ENCODE measurements at regions not wholly inside any gene's neighbourhood (a gene's known extent, or its start where the extent isn't known, plus 50 kb on each side); places are given as distances from the start of the nearest gene placed in this dataset.

- Mint-ChIP-seq H3K4me3 (no peak overlapping the region), H3K9me3 (peaks cover 0 to 28% (median 12%) of the 10 kb centered on the region in 11 donors), H3K4me1 (no peaks in the 10 kb centered on the region), H3K27me3 (no peaks in the 10 kb centered on the region), H3K27ac (no peak overlapping the region), H3K36me3 (no peaks in the 10 kb centered on the region)
- ChIA-PET POLR2A (no interaction called here), CTCF (no interaction called here)
- H3K4me3 ChIP-seq (ENCODE audit: low read length), result no peak overlapping the region
- intact Hi-C loops (cut with micrococcal nuclease), result no loop called here
- H3K27ac ChIP-seq (ENCODE audit: low read depth, low read length), result no peak overlapping the region
- DNase-seq, result no peak
- no peak for ATAC-seq
- no peaks in the 10 kb centered on the region for H3K36me3 ChIP-seq (ENCODE audit: control insufficient read depth in 2 of 3, insufficient read depth in 3 of 3, low read length in 3 of 3)
- H3K4me1 ChIP-seq (ENCODE audit: control insufficient read depth in 2 of 2, insufficient read depth in 2 of 2, low read length in 2 of 2), result no peaks in the 10 kb centered on the region
- no peaks in the 10 kb centered on the region for H3K9me3 ChIP-seq (ENCODE audit: control insufficient read depth in 2 of 3, low read length in 3 of 3)
- no peaks in the 10 kb centered on the region for H3K27me3 ChIP-seq (ENCODE audit: control insufficient read depth in 2 of 2, insufficient read depth in 2 of 2, low read length in 2 of 2)
Measured at GRCh38 chr6:165090242-165090641, 219.2 kb downstream of the C6orf118 start.

- H3K27me3 ChIP-seq (ENCODE audit: control insufficient read depth in 2 of 2, insufficient read depth in 2 of 2, low read length in 2 of 2), result no peaks in the 10 kb centered on the region
- no peaks in the 10 kb centered on the region for H3K4me1 ChIP-seq (ENCODE audit: control insufficient read depth in 2 of 2, insufficient read depth in 2 of 2, low read length in 2 of 2)
- no peaks in the 10 kb centered on the region for H3K4me1 Mint-ChIP-seq
- no peak overlapping the region for H3K4me3 ChIP-seq (ENCODE audit: low read length)
- ChIA-PET POLR2A (no interaction called here), CTCF (no interaction called here)
- no peaks in the 10 kb centered on the region for H3K9me3 ChIP-seq (ENCODE audit: control insufficient read depth in 2 of 3, low read length in 3 of 3)
- H3K4me3 Mint-ChIP-seq, result no peak overlapping the region
- H3K27ac ChIP-seq (ENCODE audit: low read depth, low read length), result no peak overlapping the region
- no peak for ATAC-seq
- peaks cover 0 to 21% (median 9%) of the 10 kb centered on the region in 11 donors for H3K9me3 Mint-ChIP-seq
- no peaks in the 10 kb centered on the region for H3K36me3 ChIP-seq (ENCODE audit: control insufficient read depth in 2 of 3, insufficient read depth in 3 of 3, low read length in 3 of 3)
- intact Hi-C loops (cut with micrococcal nuclease), result no loop called here
- DNase-seq, result no peak
- H3K36me3 Mint-ChIP-seq, result no peaks in the 10 kb centered on the region
- H3K27me3 Mint-ChIP-seq, result no peaks in the 10 kb centered on the region
- H3K27ac Mint-ChIP-seq, result no peak overlapping the region
Measured at GRCh38 chr6:165086814-165087213, 222.6 kb downstream of the C6orf118 start.

DNA sequence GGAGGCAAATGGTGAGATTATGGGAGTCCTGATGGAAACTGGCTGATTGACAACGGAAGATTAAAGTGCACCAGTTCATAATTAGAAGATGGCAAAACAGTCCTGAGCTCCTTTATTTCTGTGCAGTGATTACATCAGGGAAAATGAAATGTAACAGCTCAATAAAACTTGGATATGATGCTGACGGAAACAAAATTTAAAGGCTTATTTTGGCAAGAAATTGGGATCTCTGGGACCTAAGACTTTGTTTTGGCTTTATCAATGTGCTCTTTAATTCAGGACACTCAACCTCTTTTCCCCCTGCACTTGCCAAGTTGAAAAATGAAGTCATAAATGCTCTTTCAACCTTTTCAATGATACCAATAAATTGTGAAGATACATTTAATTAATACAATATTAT lies 226.8 kb downstream of the C6orf118 start:
- ChIA-PET POLR2A (no interaction called here), CTCF (no interaction called here)
- DNase-seq (no peak), ATAC-seq (no peak)
- H3K4me3 ChIP-seq (ENCODE audit: low read length), result no peak overlapping the region
- peaks cover 0 to 10% (median 4%) of the 10 kb centered on the region in 11 donors for H3K9me3 Mint-ChIP-seq
- no peak overlapping the region for H3K27ac Mint-ChIP-seq
- intact Hi-C loops (cut with micrococcal nuclease), result no loop called here
- no peaks in the 10 kb centered on the region for H3K4me1 Mint-ChIP-seq
- H3K27me3 ChIP-seq (ENCODE audit: control insufficient read depth in 2 of 2, insufficient read depth in 2 of 2, low read length in 2 of 2), result no peaks in the 10 kb centered on the region
- no peaks in the 10 kb centered on the region for H3K9me3 ChIP-seq (ENCODE audit: control insufficient read depth in 2 of 3, low read length in 3 of 3)
- no peaks in the 10 kb centered on the region for H3K27me3 Mint-ChIP-seq
- H3K4me3 Mint-ChIP-seq, result no peak overlapping the region
- no peaks in the 10 kb centered on the region for H3K4me1 ChIP-seq (ENCODE audit: control insufficient read depth in 2 of 2, insufficient read depth in 2 of 2, low read length in 2 of 2)
- no peak overlapping the region for H3K27ac ChIP-seq (ENCODE audit: low read depth, low read length)
- H3K36me3 ChIP-seq (ENCODE audit: control insufficient read depth in 2 of 3, insufficient read depth in 3 of 3, low read length in 3 of 3), result no peaks in the 10 kb centered on the region
- no peaks in the 10 kb centered on the region for H3K36me3 Mint-ChIP-seq

DNA sequence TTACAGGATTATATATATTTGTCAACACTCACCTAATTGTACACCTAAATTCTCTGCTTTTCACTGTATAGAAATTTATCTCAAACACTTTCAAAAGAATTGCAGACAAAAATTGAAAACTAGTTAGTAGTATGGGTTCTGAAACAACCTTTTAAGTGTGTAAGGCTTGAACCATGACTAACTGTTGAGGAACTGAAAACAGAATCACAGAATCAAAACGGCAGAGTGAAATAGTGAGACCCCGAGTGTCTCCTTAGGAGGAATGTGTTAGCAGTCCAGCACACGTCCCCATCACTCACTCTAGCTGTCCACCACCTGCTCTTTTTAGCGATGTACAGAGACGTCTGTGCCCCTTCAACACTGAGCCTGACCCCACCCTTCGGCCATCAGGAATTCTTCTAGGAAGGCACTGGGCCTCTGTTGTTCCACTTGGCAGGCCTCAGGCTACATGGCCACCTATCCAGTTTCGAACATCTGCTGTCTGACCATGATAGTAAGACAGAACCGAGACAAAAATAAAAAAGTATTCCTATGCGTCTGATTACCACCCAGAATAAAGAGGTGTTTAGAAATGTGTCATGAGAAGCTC lies 227.4 kb downstream of the C6orf118 start:
- H3K9me3 ChIP-seq (ENCODE audit: control insufficient read depth in 2 of 3, low read length in 3 of 3), result no peaks in the 10 kb centered on the region
- ChIA-PET POLR2A (no interaction called here), CTCF (no interaction called here)
- no peaks in the 10 kb centered on the region for H3K27me3 ChIP-seq (ENCODE audit: control insufficient read depth in 2 of 2, insufficient read depth in 2 of 2, low read length in 2 of 2)
- H3K9me3 Mint-ChIP-seq, result peaks cover 0 to 10% (median 3%) of the 10 kb centered on the region in 11 donors
- H3K4me1 ChIP-seq (ENCODE audit: control insufficient read depth in 2 of 2, insufficient read depth in 2 of 2, low read length in 2 of 2), result no peaks in the 10 kb centered on the region
- no peak overlapping the region for H3K4me3 Mint-ChIP-seq
- no peaks in the 10 kb centered on the region for H3K36me3 ChIP-seq (ENCODE audit: control insufficient read depth in 2 of 3, insufficient read depth in 3 of 3, low read length in 3 of 3)
- intact Hi-C loops (cut with micrococcal nuclease), result no loop called here
- H3K27me3 Mint-ChIP-seq, result no peaks in the 10 kb centered on the region
- ATAC-seq (no peak), DNase-seq (no peak)
- H3K4me1 Mint-ChIP-seq, result no peaks in the 10 kb centered on the region
- H3K27ac Mint-ChIP-seq, result no peak overlapping the region
- no peak overlapping the region for H3K27ac ChIP-seq (ENCODE audit: low read depth, low read length)
- no peak overlapping the region for H3K4me3 ChIP-seq (ENCODE audit: low read length)
- no peaks in the 10 kb centered on the region for H3K36me3 Mint-ChIP-seq

DNA sequence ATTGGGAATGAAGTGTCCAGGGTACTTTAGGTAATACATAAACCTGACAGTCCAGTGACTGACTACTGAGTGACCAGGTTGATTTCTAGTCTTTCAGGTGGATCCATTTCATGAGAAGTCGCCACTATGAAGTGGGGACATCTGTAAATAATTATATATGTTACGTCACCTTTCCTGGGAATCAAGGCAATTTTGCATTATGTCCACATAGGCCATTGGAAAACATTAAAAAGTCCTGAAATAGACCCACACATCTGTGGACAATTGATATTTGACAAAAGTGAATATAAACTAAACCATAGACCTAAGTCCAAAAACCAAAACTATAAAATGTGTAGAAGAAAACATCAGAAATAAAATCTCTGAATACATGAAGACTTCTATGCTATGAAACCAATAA lies 231.5 kb downstream of the C6orf118 start:
- no peak for DNase-seq
- Mint-ChIP-seq H3K9me3 (peaks cover 0 to 4% (median 2%) of the 10 kb centered on the region in 11 donors), H3K4me3 (no peak overlapping the region), H3K4me1 (no peaks in the 10 kb centered on the region), H3K27me3 (no peaks in the 10 kb centered on the region), H3K36me3 (no peaks in the 10 kb centered on the region), H3K27ac (no peak overlapping the region)
- intact Hi-C loops (cut with micrococcal nuclease), result no loop called here
- ChIA-PET POLR2A (no interaction called here), CTCF (no interaction called here)
- Histone ChIP-seq H3K9me3 (ENCODE audit: control insufficient read depth in 2 of 3, low read length in 3 of 3) (no peaks in the 10 kb centered on the region), H3K4me1 (ENCODE audit: control insufficient read depth in 2 of 2, insufficient read depth in 2 of 2, low read length in 2 of 2) (no peaks in the 10 kb centered on the region), H3K27ac (ENCODE audit: low read depth, low read length) (no peak overlapping the region), H3K4me3 (ENCODE audit: low read length) (no peak overlapping the region), H3K36me3 (ENCODE audit: control insufficient read depth in 2 of 3, insufficient read depth in 3 of 3, low read length in 3 of 3) (no peaks in the 10 kb centered on the region), H3K27me3 (ENCODE audit: control insufficient read depth in 2 of 2, insufficient read depth in 2 of 2, low read length in 2 of 2) (no peaks in the 10 kb centered on the region)
- no peak for ATAC-seq

DNA sequence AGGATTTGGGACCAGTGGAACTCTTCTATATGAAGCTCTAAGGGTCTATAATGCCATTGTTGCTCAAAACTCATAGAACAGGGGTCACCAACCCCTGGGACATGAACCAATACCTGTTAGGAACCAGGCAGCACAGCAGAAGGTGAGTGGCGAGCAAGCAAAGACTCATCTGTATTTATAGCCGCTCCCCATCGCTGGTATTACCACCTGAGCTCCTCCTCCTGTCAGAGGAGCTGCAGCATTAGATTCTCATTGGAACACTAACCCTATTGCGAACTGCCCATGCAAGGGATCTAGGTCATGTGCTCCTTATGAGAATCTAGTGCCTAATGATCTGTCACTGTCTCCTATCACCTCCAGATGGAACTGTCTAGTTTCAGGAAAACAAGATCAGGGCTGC lies 237.5 kb downstream of the C6orf118 start:
- no peak for ATAC-seq

GRCh38 chr6:165060720-165061119 lies 248.7 kb downstream of the C6orf118 start:
- intact Hi-C loops (cut with micrococcal nuclease), result no loop called here
- no peaks in the 10 kb centered on the region for H3K4me1 Mint-ChIP-seq
- ChIA-PET CTCF (no interaction called here), POLR2A (no interaction called here)
- H3K4me3 ChIP-seq (ENCODE audit: low read length), result no peak overlapping the region
- no peaks in the 10 kb centered on the region for H3K36me3 Mint-ChIP-seq
- H3K27me3 ChIP-seq (ENCODE audit: control insufficient read depth in 2 of 2, insufficient read depth in 2 of 2, low read length in 2 of 2), result no peaks in the 10 kb centered on the region
- no peak overlapping the region for H3K4me3 Mint-ChIP-seq
- H3K9me3 ChIP-seq (ENCODE audit: control insufficient read depth in 2 of 3, low read length in 3 of 3), result no peaks in the 10 kb centered on the region
- no peaks in the 10 kb centered on the region for H3K27me3 Mint-ChIP-seq
- H3K27ac Mint-ChIP-seq, result no peak overlapping the region
- H3K4me1 ChIP-seq (ENCODE audit: control insufficient read depth in 2 of 2, insufficient read depth in 2 of 2, low read length in 2 of 2), result no peaks in the 10 kb centered on the region
- DNase-seq, result no peak
- no peaks in the 10 kb centered on the region for H3K36me3 ChIP-seq (ENCODE audit: control insufficient read depth in 2 of 3, insufficient read depth in 3 of 3, low read length in 3 of 3)
- ATAC-seq, result no peak
- peaks cover 4 to 24% (median 10%) of the 10 kb centered on the region in 11 donors for H3K9me3 Mint-ChIP-seq
- no peak overlapping the region for H3K27ac ChIP-seq (ENCODE audit: low read depth, low read length)

More for the DNA sequence above, 237.5 kb downstream of the C6orf118 start:
- Histone ChIP-seq H3K4me1 (ENCODE audit: control insufficient read depth in 2 of 2, insufficient read depth in 2 of 2, low read length in 2 of 2) (no peaks in the 10 kb centered on the region), H3K4me3 (ENCODE audit: low read length) (no peak overlapping the region), H3K27me3 (ENCODE audit: control insufficient read depth in 2 of 2, insufficient read depth in 2 of 2, low read length in 2 of 2) (no peaks in the 10 kb centered on the region), H3K27ac (ENCODE audit: low read depth, low read length) (no peak overlapping the region), H3K9me3 (ENCODE audit: control insufficient read depth in 2 of 3, low read length in 3 of 3) (no peaks in the 10 kb centered on the region), H3K36me3 (ENCODE audit: control insufficient read depth in 2 of 3, insufficient read depth in 3 of 3, low read length in 3 of 3) (no peaks in the 10 kb centered on the region)
- H3K27me3 Mint-ChIP-seq, result peaks cover 0 to 3% (median 0%) of the 10 kb centered on the region in 5 donors
- ChIA-PET CTCF (no interaction called here), POLR2A (no interaction called here)
- intact Hi-C loops (cut with micrococcal nuclease), result no loop called here
- peaks cover 0 to 5% (median 0%) of the 10 kb centered on the region in 11 donors for H3K9me3 Mint-ChIP-seq
- no peaks in the 10 kb centered on the region for H3K4me1 Mint-ChIP-seq
- H3K36me3 Mint-ChIP-seq, result no peaks in the 10 kb centered on the region
- no peak overlapping the region for H3K27ac Mint-ChIP-seq
- DNase-seq, result no peak
- H3K4me3 Mint-ChIP-seq, result no peak overlapping the region
